GM21619 (cell line): ENCODE measurements at regions not wholly inside any gene's neighbourhood (a gene's known extent, or its start where the extent isn't known, plus 50 kb on each side); places are given as distances from the start of the nearest gene placed in this dataset.
A peak's percentile ranks its signal among the peaks of the same experiment; 100 is the strongest.
"Not testable (repeated sequence)": the region's sequence is repeated elsewhere in the genome, so short reads cannot be mapped to it uniquely, and the experiment has no call there.

Experiments
- ATAC-seq: cut with Tn5 transposase; IDR thresholded peaks from one replicate; pipeline ENCODE4 v1.9.1; 2021; ENCODE audit not compliant: unreplicated experiment

- no peak for ATAC-seq
These were observed 182.3 kb downstream of the FCRL5 start for GRCh38 chr1:157369808-157370521.

GRCh38 chr1:157368941-157369340 is 183.4 kb downstream of the FCRL5 start:
- not testable (repeated sequence) for ATAC-seq

GRCh38 chr1:157368363-157368762 is 184.0 kb downstream of the FCRL5 start:
- no peak for ATAC-seq

- no peak for ATAC-seq
These were observed 184.4 kb downstream of the FCRL5 start for GRCh38 chr1:157367870-157368269.

- no peak for ATAC-seq
These were observed 185.1 kb downstream of the FCRL5 start for GRCh38 chr1:157367091-157367739.

GRCh38 chr1:157364612-157365011 is 187.7 kb downstream of the FCRL5 start:
- no peak for ATAC-seq

GRCh38 chr1:157363660-157364140 is 188.6 kb downstream of the FCRL5 start:
- peak; percentile 54 for ATAC-seq

GRCh38 chr1:157360023-157360390 is 192.3 kb downstream of the FCRL5 start:
- ATAC-seq, result no peak

- ATAC-seq, result no peak
These were observed 192.8 kb downstream of the FCRL5 start for GRCh38 chr1:157359314-157360022.

GRCh38 chr1:157357111-157357510 is 195.2 kb downstream of the FCRL5 start:
- ATAC-seq, result no peak

- ATAC-seq, result no peak
These were observed 195.7 kb downstream of the FCRL5 start for GRCh38 chr1:157356601-157357000.

GRCh38 chr1:157353546-157353945 is 198.8 kb downstream of the FCRL5 start:
- no peak for ATAC-seq

- ATAC-seq, result no peak
These were observed 199.4 kb downstream of the FCRL5 start for GRCh38 chr1:157352817-157353408.

- no peak for ATAC-seq
These were observed 200.1 kb downstream of the FCRL5 start for GRCh38 chr1:157352216-157352615.

GRCh38 chr1:157351800-157352199 is 200.5 kb downstream of the FCRL5 start:
- not testable (repeated sequence) for ATAC-seq

- no peak for ATAC-seq
These were observed 203.5 kb downstream of the FCRL5 start for GRCh38 chr1:157348538-157349480.

- ATAC-seq, result no peak
These were observed 204.8 kb downstream of the FCRL5 start for GRCh38 chr1:157347506-157347905.

- ATAC-seq, result not testable (repeated sequence)
These were observed 199.6 kb upstream of the ETV3 start for GRCh38 chr1:157337785-157338184.

- no peak for ATAC-seq
These were observed 196.9 kb upstream of the ETV3 start for GRCh38 chr1:157335056-157335455.

- no peak for ATAC-seq
These were observed 195.8 kb upstream of the ETV3 start for GRCh38 chr1:157334041-157334440.
